Endodermal cell (in vitro differentiated cells): ENCODE measurements at regions not wholly inside any gene's neighbourhood (a gene's known extent, or its start where the extent isn't known, plus 50 kb on each side); places are given as distances from the start of the nearest gene placed in this dataset.

Source experiments
- DNase-seq: peaks from one replicate; pipeline ENCODE4 v3.0.0-alpha.2; 2017
- H3K27ac ChIP-seq: 2 replicates; pipeline ENCODE4 v1.5.1; 2013; ENCODE audit warnings: mild to moderate bottlenecking, low read depth, low read length, moderate library complexity
- H3K27me3 ChIP-seq: 2 replicates; pipeline ENCODE4 v1.6.1; 2013; ENCODE audit warnings: mild to moderate bottlenecking, low read length, moderate library complexity; ENCODE audit not compliant: insufficient read depth, control insufficient read depth, poor library complexity, severe bottlenecking
- H3K36me3 ChIP-seq: 2 replicates; pipeline ENCODE4 v1.7.0; 2013; ENCODE audit warnings: mild to moderate bottlenecking, low read length, moderate library complexity; ENCODE audit not compliant: control insufficient read depth, insufficient read depth
- H3K4me1 ChIP-seq: one replicate; pipeline ENCODE4 v1.7.0; 2013; ENCODE audit warnings: low read length; ENCODE audit not compliant: control insufficient read depth, insufficient read depth
- H3K4me3 ChIP-seq: 2 replicates; pipeline ENCODE4 v1.5.1; 2013; ENCODE audit warnings: mild to moderate bottlenecking, low read length, moderate library complexity
- H3K9ac ChIP-seq: 2 replicates; pipeline ENCODE4 v1.6.1; 2013; ENCODE audit warnings: mild to moderate bottlenecking, low read length, moderate library complexity; ENCODE audit not compliant: poor library complexity, severe bottlenecking; ENCODE audit errors: extremely low read depth
- H3K9me3 ChIP-seq: 2 replicates; pipeline ENCODE4 v1.6.1; 2013; ENCODE audit warnings: mild to moderate bottlenecking, low read length, moderate library complexity; ENCODE audit not compliant: control insufficient read depth
- H3K27ac Mint-ChIP-seq: 2 replicates; pipeline ENCODE4 v1.8.0; 2020; ENCODE audit warnings: mixed read lengths
- H3K27me3 Mint-ChIP-seq: 2 replicates; pipeline ENCODE4 v1.8.0; 2021; ENCODE audit warnings: mild to moderate bottlenecking, mixed read lengths; ENCODE audit not compliant: insufficient read depth
- H3K36me3 Mint-ChIP-seq: 2 replicates; pipeline ENCODE4 v1.8.0; 2020; ENCODE audit warnings: low read depth, mixed read lengths
- H3K4me1 Mint-ChIP-seq: 2 replicates; pipeline ENCODE4 v1.8.0; 2020; ENCODE audit warnings: mixed read lengths
- H3K4me3 Mint-ChIP-seq: 2 replicates; pipeline ENCODE4 v1.8.0; 2020; ENCODE audit warnings: mild to moderate bottlenecking, moderate library complexity, mixed read lengths
- H3K9me3 Mint-ChIP-seq: 2 replicates; pipeline ENCODE4 v1.8.0; 2020; ENCODE audit warnings: mild to moderate bottlenecking, mixed read lengths
- CTCF ChIP-seq: fragments of 200-600 bp; sonication (generic); conservative IDR thresholded peaks from 2 replicates; pipeline ENCODE4 v1.5.0; 2021; ENCODE audit warnings: antibody characterized with exemption, mild to moderate bottlenecking
- WGBS, 2 experiments: methylation state at CpG; one replicate each; pipeline versions ENCODE4 v1.1.5 to v1.1.7; 2013; ENCODE audit warnings: missing lambda C conversion rate in 2 of 2, mixed read lengths in 1 of 2; ENCODE audit not compliant: insufficient coverage in 1 of 2, insufficient read length in 1 of 2; 5-methylcytosine and 5-hydroxymethylcytosine counted together

- no peak overlapping the region for H3K4me3 ChIP-seq
- TF ChIP-seq CTCF: no peak
- Mint-ChIP-seq H3K36me3 (no peaks in the 10 kb centered on the region), H3K27ac (no peak overlapping the region), H3K4me3 (no peak overlapping the region), H3K27me3 (peaks cover 6% of the 10 kb centered on the region), H3K4me1 (peaks cover 7% of the 10 kb centered on the region), H3K9me3 (no peaks in the 10 kb centered on the region)
- no peak overlapping the region for H3K27ac ChIP-seq
- H3K9me3 ChIP-seq: no peaks in the 10 kb centered on the region
- H3K9ac ChIP-seq: no peak overlapping the region
- no peaks in the 10 kb centered on the region for H3K36me3 ChIP-seq
- 86 to 92% methylated on average over 4 of the region's 4 CpGs for WGBS, 2 experiments
- DNase-seq: no peak
- peaks cover 35% of the 10 kb centered on the region for H3K27me3 ChIP-seq
- H3K4me1 ChIP-seq: no peaks in the 10 kb centered on the region
Observed at GRCh38 chr15:73807865-73808264, 54.7 kb upstream of the INSYN1 start.

GRCh38 chr15:73809728-73810501 is 56.8 kb upstream of the INSYN1 start:
- H3K4me3 ChIP-seq: no peak overlapping the region
- peaks cover 6% of the 10 kb centered on the region for H3K9me3 ChIP-seq
- H3K27ac Mint-ChIP-seq: no peak overlapping the region
- H3K4me1 ChIP-seq: no peaks in the 10 kb centered on the region
- no peak overlapping the region for H3K9ac ChIP-seq
- peaks cover 6% of the 10 kb centered on the region for H3K27me3 Mint-ChIP-seq
- DNase-seq: no peak
- H3K36me3 ChIP-seq: no peaks in the 10 kb centered on the region
- H3K27me3 ChIP-seq: peaks cover 54% of the 10 kb centered on the region
- TF ChIP-seq CTCF: no peak
- H3K4me3 Mint-ChIP-seq: no peak overlapping the region
- H3K9me3 Mint-ChIP-seq: no peaks in the 10 kb centered on the region
- H3K27ac ChIP-seq: no peak overlapping the region
- H3K4me1 Mint-ChIP-seq: peaks cover 7% of the 10 kb centered on the region
- WGBS, 2 experiments: 80 to 100% methylated on average over 1 to 10 of the region's 10 CpGs
- no peaks in the 10 kb centered on the region for H3K36me3 Mint-ChIP-seq

- 93 to 94% methylated on average over 7 of the region's 7 CpGs for WGBS, 2 experiments
- Mint-ChIP-seq H3K27ac (no peak overlapping the region), H3K27me3 (peaks cover 6% of the 10 kb centered on the region), H3K36me3 (no peaks in the 10 kb centered on the region), H3K9me3 (no peaks in the 10 kb centered on the region), H3K4me1 (no peaks in the 10 kb centered on the region), H3K4me3 (no peak overlapping the region)
- TF ChIP-seq CTCF: no peak
- DNase-seq: no peak
- H3K27me3 ChIP-seq: peaks cover 65% of the 10 kb centered on the region
- H3K9me3 ChIP-seq: peaks cover 6% of the 10 kb centered on the region
- no peaks in the 10 kb centered on the region for H3K36me3 ChIP-seq
- H3K27ac ChIP-seq: no peak overlapping the region
- no peak overlapping the region for H3K9ac ChIP-seq
- H3K4me1 ChIP-seq: no peaks in the 10 kb centered on the region
- H3K4me3 ChIP-seq: no peak overlapping the region
Observed at GRCh38 chr15:73812806-73813465, 59.8 kb upstream of the INSYN1 start.
